OCI-LY3 (cell line): ENCODE measurements at regions not wholly inside any gene's neighbourhood (a gene's known extent, or its start where the extent isn't known, plus 50 kb on each side); places are given as distances from the start of the nearest gene placed in this dataset.

Experiments used
- H2AFZ ChIP-seq: fragments of 200-600, 300-600 bp; shearing (Covaris generic); 2 replicates; pipeline ENCODE4 v1.6.0; 2014; ENCODE audit warnings: antibody characterized with exemption, low read depth, low read length
- H3K27ac ChIP-seq: fragments of 200-600, 300-600 bp; sonication (generic); 2 replicates; pipeline ENCODE4 v1.5.1; 2014; ENCODE audit warnings: mild to moderate bottlenecking, low read length, moderate library complexity, mixed read lengths
- H3K27me3 ChIP-seq: fragments of 200-600, 300-600 bp; sonication (generic); 2 replicates; pipeline ENCODE4 v1.6.1; 2014; ENCODE audit warnings: low read depth, low read length, mixed read lengths
- H3K36me3 ChIP-seq: fragments of 200-600, 300-600 bp; sonication (generic); replicated peaks from 2 replicates; pipeline ENCODE3; 2014; ENCODE audit warnings: low read depth, low read length, mixed read lengths
- H3K4me1 ChIP-seq: fragments of 300-600, 200-600 bp; sonication (generic); 2 replicates; pipeline ENCODE4 v1.6.1; 2014; ENCODE audit warnings: low read length, mixed read lengths
- H3K4me2 ChIP-seq: fragments of 200-600, 300-600 bp; sonication (generic); 2 replicates; pipeline ENCODE4 v1.6.1; 2014; ENCODE audit warnings: low read length, mixed read lengths
- H3K4me3 ChIP-seq: fragments of 300-600, 200-600 bp; sonication (generic); 2 replicates; pipeline ENCODE4 v1.5.1; 2014; ENCODE audit warnings: antibody characterized with exemption, mild to moderate bottlenecking, low read length, moderate library complexity
- H3K79me2 ChIP-seq: fragments of 300-600, 200-600 bp; shearing (Covaris generic); 2 replicates; pipeline ENCODE4 v1.6.1; 2014; ENCODE audit warnings: mild to moderate bottlenecking, low read length, mixed read lengths
- H3K9ac ChIP-seq: fragments of 300-600, 200-600 bp; shearing (Covaris generic); 2 replicates; pipeline ENCODE4 v1.6.0; 2014; ENCODE audit warnings: mild to moderate bottlenecking, low read length, moderate library complexity
- H3K9me3 ChIP-seq: fragments of 200-600, 300-600 bp; shearing (Covaris generic); 2 replicates; pipeline ENCODE4 v1.6.1; 2014; ENCODE audit warnings: low read length, mixed read lengths; ENCODE audit not compliant: insufficient read depth
- H4K20me1 ChIP-seq: fragments of 200-600, 300-600 bp; sonication (generic); 2 replicates; pipeline ENCODE4 v1.6.1; 2016; ENCODE audit warnings: low read length, mixed read lengths; ENCODE audit not compliant: insufficient read depth
- CTCF ChIP-seq: fragments of 200-600, 300-600 bp; sonication (generic); IDR thresholded peaks from 2 replicates; pipeline ENCODE4 v1.5.1; 2014; ENCODE audit warnings: antibody characterized with exemption, low read length, low read depth
- EZH2phosphoT487 ChIP-seq: fragments of 200-600 bp; shearing (Covaris generic); IDR thresholded peaks from 2 replicates; pipeline ENCODE4 v1.6.1; 2018; ENCODE audit warnings: antibody characterized with exemption, mixed run types, low read depth

DNA sequence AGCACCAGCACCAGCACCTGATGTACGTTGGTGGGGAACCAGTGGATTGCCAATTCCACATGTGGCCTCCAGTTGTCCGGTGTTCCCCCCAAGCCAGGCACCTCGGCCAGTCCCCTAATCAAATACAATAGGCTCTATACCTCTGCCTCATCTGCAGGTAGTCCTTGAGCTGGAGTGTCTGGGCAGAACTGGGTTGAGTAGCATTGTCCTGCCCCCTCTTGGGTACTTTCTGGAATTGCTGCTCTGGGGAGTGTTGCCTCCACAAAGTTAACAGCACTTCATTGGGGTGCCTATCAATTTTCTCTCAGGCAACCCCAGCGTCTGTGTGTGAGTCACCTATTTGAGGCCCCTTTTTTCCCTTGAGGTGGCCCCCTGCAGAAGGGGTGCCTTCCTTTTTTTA, 413.0 kb upstream of the LARGE1 start:
- no peak overlapping the region for H3K4me2 ChIP-seq
- H3K79me2 ChIP-seq, result no peaks in the 10 kb centered on the region
- no peak overlapping the region for H2AFZ ChIP-seq
- H3K27ac ChIP-seq, result no peak overlapping the region
- peaks cover 8% of the 10 kb centered on the region; the same call in 1 of the 2 replicates for H3K9me3 ChIP-seq
- H3K9ac ChIP-seq, result no peak overlapping the region
- no peaks in the 10 kb centered on the region for H3K27me3 ChIP-seq
- no peaks in the 10 kb centered on the region for H3K36me3 ChIP-seq
- H4K20me1 ChIP-seq, result no peaks in the 10 kb centered on the region
- no peak for TF ChIP-seq CTCF
- no peak for TF ChIP-seq EZH2phosphoT487
- no peak overlapping the region for H3K4me3 ChIP-seq
- H3K4me1 ChIP-seq, result no peaks in the 10 kb centered on the region

GRCh38 chr22:34334893-34335292, 414.6 kb upstream of the LARGE1 start:
- no peaks in the 10 kb centered on the region for H3K79me2 ChIP-seq
- no peaks in the 10 kb centered on the region for H3K27me3 ChIP-seq
- TF ChIP-seq CTCF, result no peak
- no peak for TF ChIP-seq EZH2phosphoT487
- peaks cover 8% of the 10 kb centered on the region; the same call in 1 of the 2 replicates for H3K9me3 ChIP-seq
- H3K27ac ChIP-seq, result no peak overlapping the region
- no peak overlapping the region for H3K4me3 ChIP-seq
- H3K4me2 ChIP-seq, result no peak overlapping the region
- H4K20me1 ChIP-seq, result no peaks in the 10 kb centered on the region
- H3K9ac ChIP-seq, result no peak overlapping the region
- no peaks in the 10 kb centered on the region for H3K36me3 ChIP-seq
- H3K4me1 ChIP-seq, result no peaks in the 10 kb centered on the region
- H2AFZ ChIP-seq, result no peak overlapping the region

- Histone ChIP-seq H3K36me3 (no peaks in the 10 kb centered on the region), H4K20me1 (no peaks in the 10 kb centered on the region), H3K79me2 (no peaks in the 10 kb centered on the region), H3K4me3 (no peak overlapping the region), H3K9ac (no peak overlapping the region), H3K27ac (no peak overlapping the region), H3K27me3 (peaks cover 9% of the 10 kb centered on the region; the same call in 1 of the 2 replicates), H2AFZ (no peak overlapping the region), H3K9me3 (no peaks in the 10 kb centered on the region), H3K4me1 (no peaks in the 10 kb centered on the region), H3K4me2 (no peak overlapping the region)
- TF ChIP-seq CTCF (no peak), EZH2phosphoT487 (no peak)
Measured at GRCh38 chr22:34344702-34345101, 424.4 kb upstream of the LARGE1 start.

GRCh38 chr22:34354071-34354817, 434.0 kb upstream of the LARGE1 start:
- no peaks in the 10 kb centered on the region for H3K9me3 ChIP-seq

More at GRCh38 chr22:34354071-34354817, 434.0 kb upstream of the LARGE1 start:
- H3K79me2 ChIP-seq, result no peaks in the 10 kb centered on the region
- no peak overlapping the region for H3K27ac ChIP-seq
- H3K27me3 ChIP-seq, result peaks cover 10% of the 10 kb centered on the region
- H3K4me3 ChIP-seq, result no peak overlapping the region
- H2AFZ ChIP-seq, result no peak overlapping the region
- H3K4me2 ChIP-seq, result no peak overlapping the region
- no peak overlapping the region for H3K9ac ChIP-seq
- H3K36me3 ChIP-seq, result no peaks in the 10 kb centered on the region
- no peaks in the 10 kb centered on the region for H3K4me1 ChIP-seq
- H4K20me1 ChIP-seq, result no peaks in the 10 kb centered on the region
- TF ChIP-seq CTCF (no peak), EZH2phosphoT487 (no peak)
